Peyer's patch (tissue), 4 donors: ENCODE measurements at regions not wholly inside any gene's neighbourhood (a gene's known extent, or its start where the extent isn't known, plus 50 kb on each side); places are given as distances from the start of the nearest gene placed in this dataset.

Experiments
- POLR2A ChIP-seq, 2 donors: fragments of 450-650 bp; IDR thresholded peaks; one replicate each; pipeline ENCODE4 v1.5.1; 2017; ENCODE audit warnings: antibody characterized with exemption in 2 of 2, mild to moderate bottlenecking in 2 of 2, moderate library complexity in 2 of 2
- TF ChIP-seq, protein P1 (sequence below), 6 experiments: fragments of 450-650 bp in 4 of 6; fragments of 200-600 bp in 2 of 6; sonication (generic) in 1 of 6; IDR thresholded peaks; one replicate each; pipeline ENCODE4 v1.5.1; 2017 to 2019; ENCODE audit warnings: antibody characterized with exemption in 6 of 6, mild to moderate bottlenecking in 3 of 6, moderate library complexity in 1 of 6

- TF ChIP-seq, protein P1, sequence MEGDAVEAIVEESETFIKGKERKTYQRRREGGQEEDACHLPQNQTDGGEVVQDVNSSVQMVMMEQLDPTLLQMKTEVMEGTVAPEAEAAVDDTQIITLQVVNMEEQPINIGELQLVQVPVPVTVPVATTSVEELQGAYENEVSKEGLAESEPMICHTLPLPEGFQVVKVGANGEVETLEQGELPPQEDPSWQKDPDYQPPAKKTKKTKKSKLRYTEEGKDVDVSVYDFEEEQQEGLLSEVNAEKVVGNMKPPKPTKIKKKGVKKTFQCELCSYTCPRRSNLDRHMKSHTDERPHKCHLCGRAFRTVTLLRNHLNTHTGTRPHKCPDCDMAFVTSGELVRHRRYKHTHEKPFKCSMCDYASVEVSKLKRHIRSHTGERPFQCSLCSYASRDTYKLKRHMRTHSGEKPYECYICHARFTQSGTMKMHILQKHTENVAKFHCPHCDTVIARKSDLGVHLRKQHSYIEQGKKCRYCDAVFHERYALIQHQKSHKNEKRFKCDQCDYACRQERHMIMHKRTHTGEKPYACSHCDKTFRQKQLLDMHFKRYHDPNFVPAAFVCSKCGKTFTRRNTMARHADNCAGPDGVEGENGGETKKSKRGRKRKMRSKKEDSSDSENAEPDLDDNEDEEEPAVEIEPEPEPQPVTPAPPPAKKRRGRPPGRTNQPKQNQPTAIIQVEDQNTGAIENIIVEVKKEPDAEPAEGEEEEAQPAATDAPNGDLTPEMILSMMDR (IDR thresholded peaks at IDR 0.05) = no peak
- TF ChIP-seq POLR2A (IDR thresholded peaks at IDR 0.05) = no peak
These were observed 141.5 kb downstream of the ZMAT3 start for GRCh38 chr3:178930116-178930515.
